ENCODE measurements at regions not wholly inside any gene's neighbourhood (a gene's known extent, or its start where the extent isn't known, plus 50 kb on each side); places are given as distances from the start of the nearest gene placed in this dataset.

DNA sequence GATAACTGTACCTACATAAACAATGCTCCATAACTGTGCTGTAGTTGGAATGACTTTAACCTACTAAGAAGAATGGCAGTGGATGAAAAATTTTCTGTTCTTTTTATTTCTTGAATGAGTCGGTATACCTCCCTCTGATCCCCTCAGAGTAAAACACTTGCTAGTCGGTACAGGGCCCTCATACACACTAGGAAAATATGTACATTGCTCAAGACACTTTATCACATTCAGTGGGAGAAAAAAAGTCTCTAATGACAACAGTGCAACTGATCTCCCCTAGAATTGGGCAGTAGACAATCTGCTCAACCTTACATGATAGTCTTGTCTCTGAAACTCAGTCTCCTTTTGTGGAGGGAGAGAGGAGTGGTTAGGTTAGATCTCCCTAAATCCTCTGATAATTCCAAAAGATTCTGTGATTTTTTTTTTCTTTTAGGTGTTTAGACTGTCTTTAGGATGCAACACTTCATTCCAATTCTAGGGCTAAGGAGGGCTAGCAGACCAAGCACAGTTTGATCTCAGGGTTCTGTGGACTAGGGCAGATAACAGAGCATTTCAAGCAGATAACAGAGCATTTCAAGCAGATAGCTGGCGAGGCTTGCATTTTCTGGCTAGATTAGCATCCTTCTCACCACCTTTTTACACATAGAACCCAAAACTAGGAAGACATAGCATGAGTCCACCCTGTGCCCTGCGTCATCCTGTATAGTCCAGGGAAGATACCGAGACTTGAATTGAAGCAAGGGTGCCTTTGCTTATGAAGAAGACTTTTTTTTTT lies 100.3 kb upstream of the TNFAIP3 start:
- TF ChIP-seq, protein P1, sequence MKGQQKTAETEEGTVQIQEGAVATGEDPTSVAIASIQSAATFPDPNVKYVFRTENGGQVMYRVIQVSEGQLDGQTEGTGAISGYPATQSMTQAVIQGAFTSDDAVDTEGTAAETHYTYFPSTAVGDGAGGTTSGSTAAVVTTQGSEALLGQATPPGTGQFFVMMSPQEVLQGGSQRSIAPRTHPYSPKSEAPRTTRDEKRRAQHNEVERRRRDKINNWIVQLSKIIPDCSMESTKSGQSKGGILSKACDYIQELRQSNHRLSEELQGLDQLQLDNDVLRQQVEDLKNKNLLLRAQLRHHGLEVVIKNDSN (IDR thresholded peaks at IDR 0.05) = no peak
- no peak for TF ChIP-seq CREB1 (IDR thresholded peaks at IDR 0.05; ENCODE audit: low read depth)
- no peak for TF ChIP-seq RAD21 (IDR thresholded peaks at IDR 0.05; ENCODE audit: low read depth)
- no peak for TF ChIP-seq REST (IDR thresholded peaks at IDR 0.05; ENCODE audit: low read depth)
- TF ChIP-seq EP300 (IDR thresholded peaks at IDR 0.05; ENCODE audit: borderline replicate concordance) = no peak
- no peak for TF ChIP-seq CEBPB (IDR thresholded peaks at IDR 0.05)
- TF ChIP-seq FOXM1 (IDR thresholded peaks at IDR 0.05; ENCODE audit: borderline replicate concordance, low read depth) = no peak
- no peak for TF ChIP-seq TAF1 (IDR thresholded peaks at IDR 0.05; ENCODE audit: low read depth)
- no peak for TF ChIP-seq EGR1 (IDR thresholded peaks at IDR 0.05)
- no peak for TF ChIP-seq MAX (IDR thresholded peaks at IDR 0.05)
- TF ChIP-seq TEAD4 (IDR thresholded peaks at IDR 0.05) = no peak
